HG02981 (cell line): ENCODE measurements at regions not wholly inside any gene's neighbourhood (a gene's known extent, or its start where the extent isn't known, plus 50 kb on each side); places are given as distances from the start of the nearest gene placed in this dataset.

Experiments
- ATAC-seq: cut with Tn5 transposase; IDR thresholded peaks from one replicate; pipeline ENCODE4 v1.9.1; 2021; ENCODE audit warnings: mild to moderate bottlenecking, moderate library complexity; ENCODE audit not compliant: unreplicated experiment

DNA sequence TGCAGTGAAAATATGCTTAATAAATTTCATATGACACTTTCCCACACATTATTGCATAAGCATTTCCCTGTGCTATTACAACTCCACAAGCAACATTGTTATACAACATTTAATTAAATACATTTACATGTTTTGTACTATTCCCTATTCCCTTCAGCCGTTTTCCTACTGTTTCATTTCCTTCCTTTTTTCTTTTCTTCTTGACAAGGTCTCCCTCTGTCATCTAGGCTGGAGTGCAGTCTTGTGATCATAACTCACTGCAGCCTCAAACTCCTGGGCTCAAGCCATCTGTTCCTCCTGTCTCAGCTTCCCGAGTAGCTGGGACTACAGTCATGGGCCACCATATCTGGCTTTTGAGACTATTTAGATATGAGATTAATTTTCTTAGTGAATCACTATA, 254.7 kb downstream of the NFKBIZ start:
- no peak for ATAC-seq

DNA sequence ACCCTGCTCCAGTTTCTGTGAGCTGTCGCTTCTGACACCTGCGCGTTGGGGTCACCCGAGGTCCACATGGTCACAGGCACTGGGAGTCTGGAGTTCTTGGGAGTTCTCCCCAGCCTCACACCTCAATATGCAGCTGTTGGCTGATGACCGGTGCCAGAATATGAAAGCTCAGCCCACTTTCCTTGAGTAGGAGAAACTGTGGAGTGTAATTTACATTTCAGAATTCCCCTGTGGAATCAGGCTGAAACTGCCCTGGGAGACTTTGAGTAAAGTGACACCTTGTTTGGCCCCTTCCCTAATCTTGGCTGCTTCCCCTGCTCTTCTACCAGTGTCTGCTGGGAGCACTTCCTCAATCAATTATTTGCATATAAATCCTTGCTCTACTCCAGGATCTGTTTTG, 255.9 kb downstream of the NFKBIZ start:
- ATAC-seq: no peak

DNA sequence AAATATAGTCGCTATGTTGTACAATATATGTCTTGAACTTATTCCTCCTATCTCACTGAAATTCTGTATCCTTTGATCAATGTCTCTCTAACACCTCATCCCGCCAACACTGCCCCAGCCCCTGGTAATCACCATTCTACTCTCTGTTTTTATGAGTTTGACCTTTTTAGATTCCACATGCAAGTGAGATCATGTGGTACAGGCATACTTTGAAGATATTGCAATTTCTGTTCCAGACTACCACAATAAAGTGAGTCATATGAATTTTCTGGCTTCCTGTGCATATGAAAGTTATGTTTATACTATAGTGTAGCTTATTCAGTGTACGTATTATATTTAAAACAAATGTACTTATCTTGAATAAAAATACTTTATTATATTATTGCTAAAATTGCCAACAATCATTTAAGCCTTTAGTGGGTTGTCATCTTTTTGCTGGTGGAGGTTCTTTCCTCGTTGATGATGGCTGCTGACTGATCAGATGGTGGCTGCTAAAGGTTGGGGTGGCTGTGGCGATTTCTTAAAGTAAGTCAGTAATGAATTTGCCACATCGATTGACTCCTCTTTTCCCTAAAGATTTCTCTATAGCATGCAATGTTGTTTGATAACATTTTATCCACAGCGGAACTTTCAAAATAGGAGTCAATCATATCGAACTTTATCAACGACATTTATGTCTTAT, 257.2 kb downstream of the NFKBIZ start:
- no peak for ATAC-seq

DNA sequence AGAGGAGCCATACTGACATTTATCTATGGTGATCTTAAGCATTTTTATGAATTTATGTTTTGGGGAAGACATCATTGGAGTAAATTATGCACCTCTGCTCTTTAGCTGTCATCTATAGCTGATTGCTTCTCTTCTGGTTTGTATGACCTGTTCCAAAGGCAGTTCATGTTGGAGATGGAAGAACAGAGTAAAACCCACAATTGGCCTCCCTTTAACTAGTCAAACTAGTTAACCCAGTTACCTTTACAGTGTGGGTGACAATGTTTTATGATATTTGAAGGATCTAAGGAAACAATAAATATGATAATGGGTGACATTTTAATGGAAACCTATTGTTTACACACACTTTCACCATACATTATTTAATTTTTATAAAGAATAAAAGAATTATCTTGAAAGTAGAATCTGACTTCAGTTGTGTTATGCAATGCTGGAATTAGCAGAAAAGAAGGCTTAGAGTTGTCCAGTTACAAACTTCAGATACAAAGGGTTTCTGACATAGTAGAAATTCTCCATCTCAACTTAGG, 263.5 kb downstream of the NFKBIZ start:
- no peak for ATAC-seq

DNA sequence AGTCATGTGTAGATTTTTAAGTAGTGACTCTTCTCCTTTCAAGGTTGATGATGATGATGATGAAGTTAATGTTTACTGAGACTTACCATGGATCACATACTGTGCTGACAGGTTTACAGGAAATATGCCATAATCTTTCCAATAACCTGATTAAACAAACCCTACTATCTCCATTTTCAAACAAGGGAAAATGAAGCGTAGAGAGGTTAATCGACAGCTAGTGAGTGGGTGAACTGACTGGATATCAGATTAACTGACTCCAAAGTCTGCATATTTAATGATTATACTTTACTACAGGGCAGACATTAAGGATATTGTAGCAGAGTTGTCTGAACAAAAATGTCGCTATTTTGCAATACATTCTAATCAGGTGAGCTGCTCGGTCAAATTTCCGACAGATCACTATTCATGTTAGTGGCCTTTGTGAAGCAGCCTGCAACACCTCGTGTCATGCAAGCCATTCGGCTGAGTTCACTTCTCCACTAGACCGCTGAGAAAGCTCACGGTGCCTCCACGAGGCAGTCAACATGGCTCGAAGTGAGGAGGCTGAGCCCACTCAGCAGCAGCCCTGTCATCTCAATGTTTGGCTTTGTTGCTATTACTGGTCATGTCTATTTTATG, 264.2 kb downstream of the NFKBIZ start:
- ATAC-seq: no peak

DNA sequence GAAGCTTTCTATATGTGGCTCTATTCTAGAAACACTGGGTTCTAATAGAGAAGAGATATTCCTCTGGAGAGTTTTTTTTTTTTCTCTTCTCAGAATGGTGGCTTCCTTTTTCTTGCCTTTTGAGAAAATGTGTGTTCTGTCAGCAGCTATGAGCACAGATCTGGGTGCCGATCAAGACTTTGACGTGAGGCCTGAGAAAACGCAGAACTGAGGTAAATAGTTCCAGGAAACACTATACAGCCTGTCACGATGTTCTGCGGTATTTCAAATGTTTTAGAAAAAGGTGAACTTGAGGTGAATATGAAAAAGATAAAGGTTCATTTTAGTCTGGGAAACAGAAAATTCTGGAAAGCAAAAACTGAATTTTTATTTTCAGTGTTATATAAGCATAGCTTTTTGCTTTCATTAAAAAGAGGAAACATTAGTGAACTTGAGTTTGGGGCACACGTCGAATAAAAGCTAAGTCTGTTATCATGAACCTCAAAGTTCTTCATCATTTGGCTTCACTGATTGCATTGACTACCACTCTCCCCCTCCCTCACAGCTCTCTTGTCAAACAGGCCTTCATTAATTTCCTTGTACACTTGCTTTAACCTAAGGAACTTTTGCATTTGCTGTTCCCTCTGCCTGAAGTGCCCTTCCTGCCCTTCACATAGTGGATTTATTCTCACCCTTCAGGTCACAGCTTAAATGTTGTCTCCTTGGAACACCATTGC, 265.1 kb downstream of the NFKBIZ start:
- ATAC-seq: no peak

DNA sequence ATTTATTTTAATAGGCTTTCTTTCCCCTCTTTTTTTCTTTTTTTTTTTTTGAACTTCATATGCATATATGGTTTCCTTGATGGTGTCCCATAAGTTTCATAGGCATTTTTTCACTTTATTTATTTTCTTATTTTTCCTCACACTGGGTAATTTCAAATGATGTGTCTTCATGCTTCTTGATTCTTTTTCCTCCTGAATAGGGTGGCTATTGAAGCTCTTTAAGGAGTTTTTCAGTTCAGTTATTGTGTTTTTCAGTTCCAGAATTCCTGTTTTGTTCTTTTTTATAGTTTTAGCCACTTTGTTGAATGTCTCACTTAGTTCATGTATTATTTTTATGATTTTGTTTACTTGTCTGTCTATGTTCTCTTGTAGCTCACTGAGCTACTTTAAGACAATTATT, 273.2 kb downstream of the NFKBIZ start:
- ATAC-seq: no peak

DNA sequence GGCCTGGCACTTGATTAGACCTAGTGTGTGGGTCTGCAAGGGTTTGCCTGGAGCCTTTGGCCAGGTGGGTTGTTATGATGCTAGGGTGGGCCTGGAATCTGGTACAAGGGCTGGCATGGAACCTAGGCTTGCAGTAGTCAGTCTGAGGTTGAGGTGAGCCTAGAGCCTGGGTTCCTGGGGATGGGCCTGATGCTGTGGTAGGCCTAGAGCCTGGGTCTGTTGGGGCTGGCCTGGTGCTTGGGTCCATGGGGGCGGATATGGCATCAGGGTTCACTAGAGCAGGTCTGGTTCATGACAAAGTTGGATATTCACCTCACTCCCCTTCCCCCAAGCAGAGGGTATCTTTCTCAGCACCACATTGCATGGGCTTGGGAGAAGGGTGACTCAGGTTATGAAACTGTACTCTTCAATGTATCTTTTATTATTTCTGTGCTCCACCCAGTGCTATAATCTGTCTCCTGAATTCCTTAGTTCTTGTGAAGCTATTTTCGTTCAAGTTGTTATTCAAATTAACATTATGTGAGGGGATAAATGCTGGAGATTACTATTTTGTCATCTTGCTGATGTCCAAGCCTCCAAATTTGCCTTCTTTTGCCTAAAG, 274.4 kb downstream of the NFKBIZ start:
- ATAC-seq: no peak

DNA sequence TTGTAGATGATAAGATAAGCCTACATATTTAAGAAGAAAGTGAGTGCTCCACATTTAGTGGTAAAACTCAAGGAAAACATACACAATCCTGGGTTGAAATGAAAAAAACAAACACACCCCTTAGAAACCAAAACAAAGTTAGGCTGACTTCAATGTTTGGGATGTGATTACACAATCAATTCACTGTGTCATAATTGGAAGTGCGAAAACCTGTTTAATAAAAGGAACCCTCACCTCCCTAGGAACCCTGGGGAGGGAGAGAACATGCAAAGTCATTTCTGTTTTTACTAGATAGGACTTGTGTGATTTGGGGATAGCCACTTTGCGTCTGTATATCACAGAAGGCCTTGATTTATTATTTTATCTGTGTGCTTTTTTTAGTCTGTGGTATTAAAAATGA, 275.0 kb downstream of the NFKBIZ start:
- no peak for ATAC-seq

DNA sequence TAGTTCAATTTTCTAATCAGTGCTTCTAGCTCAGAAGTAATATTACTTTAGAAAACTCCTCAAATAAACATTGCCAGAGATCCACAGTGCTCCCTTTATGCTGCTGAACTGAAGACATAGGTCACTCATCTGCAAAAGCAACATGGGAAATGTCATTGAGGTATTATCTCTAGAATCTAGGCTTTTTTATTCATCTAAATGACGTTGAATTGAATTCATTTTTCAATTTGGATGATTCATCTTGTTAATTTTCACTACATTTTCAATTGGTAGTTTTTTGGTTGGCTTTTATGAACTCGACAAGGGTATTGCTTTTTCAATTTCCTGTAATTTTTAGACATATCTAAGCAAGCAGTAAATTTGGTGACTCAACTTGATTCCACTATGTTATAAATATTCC, 275.4 kb downstream of the NFKBIZ start:
- no peak for ATAC-seq

DNA sequence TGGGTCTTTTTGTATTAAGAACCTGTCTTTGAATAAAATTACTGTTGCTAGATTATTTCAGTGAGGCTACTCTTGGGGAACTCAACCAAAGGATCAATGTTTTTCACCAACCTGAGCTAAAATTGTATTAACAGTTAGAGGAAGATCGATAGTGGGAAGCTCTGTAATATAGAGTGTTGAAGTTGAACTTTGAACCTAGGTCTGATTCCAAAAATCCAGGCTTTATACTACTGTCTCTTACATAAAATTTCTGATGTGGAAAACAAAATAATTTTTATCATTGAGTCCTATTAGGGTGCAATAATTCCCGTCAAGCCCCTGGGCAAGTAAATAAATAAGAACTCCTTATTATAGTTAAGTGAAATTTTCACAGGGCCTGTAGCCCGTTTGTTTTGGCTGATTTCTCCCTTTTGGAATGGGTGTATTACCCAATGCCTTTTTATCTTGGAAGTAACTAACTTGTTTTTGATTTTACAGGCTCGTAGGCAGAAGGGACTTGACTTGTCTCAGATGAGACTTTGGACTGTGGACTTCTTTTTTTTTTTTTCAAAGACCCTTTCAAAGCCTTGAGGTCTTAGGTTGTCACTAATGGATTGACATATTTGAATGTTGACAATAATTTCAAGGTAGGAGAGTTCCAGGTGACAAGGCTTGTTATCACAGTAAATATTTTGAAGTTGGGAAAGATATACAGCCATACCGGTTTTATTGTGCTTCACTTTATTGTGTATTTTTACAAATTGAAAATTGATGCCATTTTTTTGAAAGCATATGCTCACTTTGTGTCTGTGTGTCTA, 276.1 kb downstream of the NFKBIZ start:
- ATAC-seq: no peak

DNA sequence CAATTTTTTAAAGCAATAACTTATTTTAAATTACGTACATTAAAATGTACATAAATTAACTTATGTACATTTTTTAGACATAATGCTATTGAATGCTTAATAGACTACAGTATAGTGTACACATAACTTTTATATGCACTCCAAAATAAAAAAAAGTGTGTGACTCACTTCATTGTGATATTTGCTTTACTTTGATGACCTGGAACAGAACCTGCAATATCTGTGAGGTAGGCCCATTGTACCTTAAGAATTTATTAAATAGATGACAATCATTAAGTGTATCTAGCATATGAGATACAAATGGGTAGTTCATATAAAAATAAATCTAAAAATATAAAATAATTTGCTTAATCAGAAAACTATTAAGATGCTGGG, 276.7 kb downstream of the NFKBIZ start:
- no peak for ATAC-seq

DNA sequence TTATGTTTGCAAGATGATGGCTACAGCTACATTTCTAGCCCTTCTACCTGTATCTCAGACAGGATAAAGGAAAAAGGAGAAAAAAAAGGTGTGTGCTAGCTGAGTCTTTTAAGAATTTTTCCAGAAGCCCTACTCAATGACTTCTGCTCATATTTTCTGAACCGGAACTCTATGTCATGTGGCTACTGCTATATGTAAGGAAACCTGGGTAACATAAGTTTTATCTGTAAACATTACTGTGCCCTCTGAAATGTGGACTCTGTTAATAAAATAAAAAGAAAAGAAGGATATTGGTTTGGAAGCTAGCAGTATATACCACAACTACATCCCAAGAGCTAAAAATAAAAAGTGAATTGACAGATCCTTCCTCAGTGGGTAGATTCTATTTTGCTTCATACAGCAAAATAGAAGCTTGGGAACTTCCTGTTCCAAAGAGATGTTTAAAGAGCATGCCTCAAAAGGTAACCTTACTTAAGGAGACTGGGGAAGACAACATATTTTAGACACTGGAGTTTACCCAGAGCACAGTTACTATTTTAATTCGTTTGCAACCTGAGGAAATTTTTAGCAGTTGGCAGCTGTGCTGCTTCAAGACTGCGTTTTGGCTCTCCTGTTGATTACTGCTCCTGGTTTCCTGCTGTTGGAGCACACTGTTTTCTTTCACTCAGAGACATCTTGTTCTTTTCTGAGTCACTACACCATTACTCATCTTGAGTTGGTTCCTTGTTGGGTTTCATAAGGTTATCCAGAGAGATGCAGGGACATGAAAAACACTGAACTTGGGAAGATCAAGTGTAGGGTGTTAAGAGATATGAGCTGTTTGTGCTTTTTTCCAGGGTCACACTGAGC, 280.7 kb downstream of the NFKBIZ start:
- ATAC-seq: no peak

DNA sequence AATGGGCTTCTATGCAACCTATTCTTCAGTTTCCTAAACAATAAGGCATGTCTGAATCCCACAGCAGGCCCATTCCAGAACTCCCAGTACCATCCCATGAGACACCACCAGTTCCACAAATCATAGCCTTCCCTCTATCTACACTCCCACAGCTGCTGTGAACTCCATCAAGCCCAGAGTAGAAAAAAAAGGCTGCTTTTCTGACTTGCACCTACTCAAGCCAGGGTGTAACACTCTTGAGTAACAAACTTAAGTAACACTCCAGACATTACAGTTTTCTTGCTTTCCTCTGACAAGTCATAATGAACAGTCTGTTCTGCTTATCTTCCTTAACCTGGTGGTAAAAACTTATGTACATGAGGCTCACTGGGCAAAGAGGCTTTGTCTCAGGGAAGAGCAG, 283.1 kb downstream of the NFKBIZ start:
- ATAC-seq: no peak

DNA sequence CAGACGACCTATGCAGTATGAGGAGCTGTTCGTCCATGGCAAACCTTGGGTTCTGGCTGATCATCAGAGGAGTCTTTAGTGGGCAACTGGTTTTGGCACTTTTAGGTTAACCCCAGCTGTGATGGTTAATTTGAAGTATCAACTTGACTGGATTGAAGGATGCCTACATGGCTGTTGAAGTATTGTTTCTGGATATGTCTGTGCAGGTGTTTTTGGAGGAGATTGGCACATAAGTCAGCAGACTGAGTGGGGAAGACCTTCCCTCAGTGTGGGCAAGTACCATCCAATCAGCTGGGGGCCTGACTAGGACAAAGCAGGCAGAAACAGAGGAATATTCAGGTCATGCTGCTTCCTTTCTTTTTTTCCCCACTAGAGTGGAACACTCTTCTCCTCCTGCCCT, 284.1 kb downstream of the NFKBIZ start:
- ATAC-seq: no peak

DNA sequence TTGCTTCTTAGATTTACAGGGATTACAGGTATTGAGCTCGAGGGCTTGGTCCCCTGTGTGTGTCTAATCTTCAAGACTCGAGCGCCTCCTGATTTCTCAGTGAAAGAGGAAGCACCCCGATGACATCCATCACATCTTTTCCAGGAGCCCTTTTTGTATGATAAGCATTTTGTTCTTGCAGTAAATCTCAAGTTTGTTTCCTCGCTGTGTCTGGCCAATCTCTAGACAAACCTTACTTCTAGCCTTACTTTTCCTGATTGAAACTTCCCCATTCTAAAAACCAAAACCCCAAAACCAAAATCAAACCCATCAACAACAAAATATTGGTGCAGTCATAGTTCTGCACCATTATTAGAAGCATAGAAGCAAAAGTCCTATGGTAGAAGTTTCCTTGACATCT, 286.0 kb downstream of the NFKBIZ start:
- no peak for ATAC-seq

DNA sequence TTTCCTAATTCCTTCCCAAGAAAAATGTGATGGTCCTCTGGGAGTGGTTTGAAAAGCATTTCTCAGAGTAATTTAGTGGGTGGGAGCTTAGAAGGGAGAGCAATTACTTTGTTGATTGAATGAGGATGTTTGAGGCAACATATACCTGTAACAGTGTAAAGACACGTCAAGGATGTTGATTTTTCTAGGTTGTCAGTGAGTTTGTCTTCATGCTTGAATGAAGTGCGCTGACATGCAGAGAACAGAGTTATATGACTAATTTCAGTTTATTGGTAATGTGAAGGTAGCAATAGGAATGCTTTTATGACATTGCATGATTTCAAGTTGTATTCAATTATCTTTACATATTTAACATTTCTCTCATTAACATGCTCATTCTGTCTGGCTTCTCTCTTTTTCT, 286.9 kb downstream of the NFKBIZ start:
- ATAC-seq: no peak

DNA sequence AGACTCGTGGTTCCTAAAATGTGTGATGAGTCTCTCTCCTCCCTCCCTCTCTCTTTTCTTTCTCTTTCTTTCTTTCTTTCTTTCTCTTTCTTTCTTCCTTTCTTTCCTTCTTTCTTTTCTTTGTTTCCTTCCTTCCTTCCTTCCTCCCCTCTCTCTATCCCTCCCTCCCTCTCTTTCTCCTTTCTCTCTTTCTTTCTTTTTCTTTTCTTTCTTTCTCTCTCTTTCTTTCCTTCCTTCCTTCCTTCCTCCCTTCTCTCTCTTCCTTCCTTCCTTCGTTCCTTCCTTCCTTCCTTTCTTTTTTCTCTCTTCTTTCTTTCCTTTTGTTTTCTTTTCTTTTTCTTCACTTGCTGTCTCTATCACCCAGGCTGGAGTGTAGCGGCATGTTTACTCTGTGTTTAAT, 290.8 kb downstream of the NFKBIZ start:
- ATAC-seq: no peak

DNA sequence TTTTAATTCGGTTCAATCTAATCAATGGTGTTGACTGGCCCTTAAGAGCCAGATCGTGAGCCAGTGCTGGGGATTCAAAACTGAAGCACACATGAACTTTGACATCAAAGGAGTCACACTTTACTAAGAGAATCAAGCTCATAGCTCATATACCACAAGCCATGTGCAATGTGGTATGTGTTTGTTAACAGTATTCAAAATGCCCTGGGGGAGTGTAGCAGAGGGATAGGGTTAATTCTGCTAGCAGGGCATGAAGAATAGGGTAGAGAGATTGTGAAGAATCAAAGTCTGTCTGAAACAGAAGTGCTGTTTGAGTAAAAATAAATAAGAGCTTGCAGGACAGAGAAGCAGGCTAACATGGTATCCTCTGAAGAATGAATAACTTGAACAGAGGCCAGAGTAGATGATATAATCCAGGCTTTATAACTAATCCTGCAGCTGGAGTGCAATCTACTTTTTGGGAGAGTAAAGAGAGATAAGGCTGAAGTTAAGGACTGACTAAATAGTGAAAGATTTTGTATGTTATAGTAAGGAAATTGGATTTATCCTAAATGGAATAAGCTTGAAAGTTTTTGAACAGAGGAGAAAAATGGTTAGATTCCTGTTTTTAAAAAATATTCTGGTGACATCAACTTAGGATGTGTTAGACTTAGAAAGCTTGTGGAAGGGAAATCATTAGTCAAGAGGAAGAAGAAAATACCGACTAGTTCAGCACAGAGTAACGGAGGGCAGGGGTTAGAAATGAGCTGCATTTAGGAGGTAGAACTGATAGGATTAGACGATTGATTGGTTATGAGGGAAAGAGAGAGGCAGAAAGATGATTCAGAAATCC, 292.0 kb downstream of the NFKBIZ start:
- no peak for ATAC-seq
